Heart right ventricle (tissue), 16 donors: ENCODE measurements at regions not wholly inside any gene's neighbourhood (a gene's known extent, or its start where the extent isn't known, plus 50 kb on each side); places are given as distances from the start of the nearest gene placed in this dataset.

Source experiments
- ATAC-seq, 8 donors: fragments of 200-7000 bp; cut with Tn5 transposase; one replicate each; pipeline ENCODE4 v1.9.1; 2020; ENCODE audit warnings: mild to moderate bottlenecking in 8 of 8, moderate library complexity in 8 of 8, moderate number of reproducible peaks in 1 of 8
- DNase-seq, 2 donors: peaks; one replicate each; pipeline ENCODE4 v3.0.0-alpha.2; 2020
- H3K27ac ChIP-seq, 10 donors: fragments of 200-600 bp; sonication (generic) in 2 of 10; one replicate each; pipeline versions ENCODE4 v1.5.0 to v1.8.0; 2020 to 2022; ENCODE audit warnings: mild to moderate bottlenecking in 3 of 10
- H3K27me3 ChIP-seq, 7 donors: fragments of 200-600 bp; one replicate each; pipeline ENCODE4 v1.8.0; 2021 to 2022; ENCODE audit warnings: mild to moderate bottlenecking in 2 of 7
- H3K36me3 ChIP-seq, 9 donors: fragments of 200-600 bp; sonication (generic) in 1 of 9; one replicate each; pipeline versions ENCODE4 v1.5.0 to v1.8.0; 2020 to 2022; ENCODE audit warnings: mild to moderate bottlenecking in 2 of 9
- H3K4me1 ChIP-seq, 9 donors: fragments of 200-600 bp; sonication (generic) in 1 of 9; one replicate each; pipeline versions ENCODE4 v1.5.0 to v1.8.0; 2020 to 2022; ENCODE audit warnings: mild to moderate bottlenecking in 4 of 9
- H3K4me3 ChIP-seq, 10 donors: fragments of 200-600 bp; sonication (generic) in 2 of 10; one replicate each; pipeline versions ENCODE4 v1.5.0 to v1.8.0; 2020 to 2022; ENCODE audit warnings: mild to moderate bottlenecking in 7 of 10, moderate library complexity in 2 of 10
- H3K9me3 ChIP-seq, 11 donors: fragments of 200-600 bp in 10 of 11; sonication (generic) in 2 of 11; one replicate each; pipeline versions ENCODE4 v1.5.0 to v1.8.0; 2013 to 2022; ENCODE audit warnings: mild to moderate bottlenecking in 2 of 11, control low read depth in 1 of 11, moderate library complexity in 1 of 11
- WGBS, 2 donors: extraction: QIAGEN DNeasy Blood & Tissue Kit; methylation state at CpG; one replicate each; pipeline ENCODE4 v1.1.7; 2013; ENCODE audit warnings: inconsistent platforms in 1 of 2; 5-methylcytosine and 5-hydroxymethylcytosine counted together
- intact Hi-C, 10 donors: fragments of 100-400 bp; cut with DNase I; formaldehyde crosslinking; loops; one replicate each; pipeline versions ENCODE4 v1.11.1 to v1.14.2; 2022
- TF ChIP-seq, protein P1 (sequence below), 9 donors: fragments of 200-600 bp; sonication (generic) in 2 of 9; IDR thresholded peaks; one replicate each; pipeline versions ENCODE4 v1.5.0 to v1.8.0; 2021 to 2022; ENCODE audit warnings: antibody characterized with exemption in 9 of 9, mild to moderate bottlenecking in 5 of 9, moderate library complexity in 1 of 9
- donor health status: Arrhythmogenic right ventricular cardiomyopathy.
- donor health status: ischemic (EF 13 %, LVEDD 7.1; RV severe dilation, severe dysfunction).
- donor health status: healthy with polysubstance abuse.
- donor health status: DM: no; HTN: yes; CAD: no.
- donor health status: DM: no; HTN: no; CAD: no.
- donor health status: ischemic (EF 25% LVEDD 6.9; RV normal size, moderate dysfunction).
- donor health status: ischemic (EF 25% LVEDD 5.7; RV mildly dilated, moderate dysfunction).
- donor health status: healthy.
- donor health status: DM: yes; HTN: yes; CAD: no.
- donor health status: Ischemic cardiomyopathy.
- donor health status: ischemic (EF 35%, LVEDD 5.7; RV mildly dilated, moderate dysfunction).
- donor health status: nonischemic (EF 11% LVEDD 7.7; RV severe dilation, severe dysfunction).
- donor health status: DM: yes; HTN: yes; CAD: no.
- donor health status: PGD.
- donor health status: ischemic (EF 29% LVEDD 5.4; RV normal size, mild dysfunction).
- donor health status: nonischemic (EF 23%, LVEDD 6.1; RV moderate dilation, normal function).

GRCh38 chr14:51481643-51482042, 170.1 kb upstream of the FRMD6 start:
- TF ChIP-seq, protein P1, sequence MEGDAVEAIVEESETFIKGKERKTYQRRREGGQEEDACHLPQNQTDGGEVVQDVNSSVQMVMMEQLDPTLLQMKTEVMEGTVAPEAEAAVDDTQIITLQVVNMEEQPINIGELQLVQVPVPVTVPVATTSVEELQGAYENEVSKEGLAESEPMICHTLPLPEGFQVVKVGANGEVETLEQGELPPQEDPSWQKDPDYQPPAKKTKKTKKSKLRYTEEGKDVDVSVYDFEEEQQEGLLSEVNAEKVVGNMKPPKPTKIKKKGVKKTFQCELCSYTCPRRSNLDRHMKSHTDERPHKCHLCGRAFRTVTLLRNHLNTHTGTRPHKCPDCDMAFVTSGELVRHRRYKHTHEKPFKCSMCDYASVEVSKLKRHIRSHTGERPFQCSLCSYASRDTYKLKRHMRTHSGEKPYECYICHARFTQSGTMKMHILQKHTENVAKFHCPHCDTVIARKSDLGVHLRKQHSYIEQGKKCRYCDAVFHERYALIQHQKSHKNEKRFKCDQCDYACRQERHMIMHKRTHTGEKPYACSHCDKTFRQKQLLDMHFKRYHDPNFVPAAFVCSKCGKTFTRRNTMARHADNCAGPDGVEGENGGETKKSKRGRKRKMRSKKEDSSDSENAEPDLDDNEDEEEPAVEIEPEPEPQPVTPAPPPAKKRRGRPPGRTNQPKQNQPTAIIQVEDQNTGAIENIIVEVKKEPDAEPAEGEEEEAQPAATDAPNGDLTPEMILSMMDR (IDR thresholded peaks at IDR 0.05) = no peak
- DNase-seq (no peak), ATAC-seq (no peak)
- Histone ChIP-seq H3K4me3 (no peak overlapping the region), H3K9me3 (no peaks in the 10 kb centered on the region), H3K36me3 (no peaks in the 10 kb centered on the region), H3K27ac (no peak overlapping the region), H3K27me3 (no peaks in the 10 kb centered on the region), H3K4me1 (peaks cover 0 to 8% (median 0%) of the 10 kb centered on the region in 9 donors)
- WGBS, 2 donors = 76 to 88% methylated on average over 4 of the region's 4 CpGs
- intact Hi-C loops = no loop called here

DNA sequence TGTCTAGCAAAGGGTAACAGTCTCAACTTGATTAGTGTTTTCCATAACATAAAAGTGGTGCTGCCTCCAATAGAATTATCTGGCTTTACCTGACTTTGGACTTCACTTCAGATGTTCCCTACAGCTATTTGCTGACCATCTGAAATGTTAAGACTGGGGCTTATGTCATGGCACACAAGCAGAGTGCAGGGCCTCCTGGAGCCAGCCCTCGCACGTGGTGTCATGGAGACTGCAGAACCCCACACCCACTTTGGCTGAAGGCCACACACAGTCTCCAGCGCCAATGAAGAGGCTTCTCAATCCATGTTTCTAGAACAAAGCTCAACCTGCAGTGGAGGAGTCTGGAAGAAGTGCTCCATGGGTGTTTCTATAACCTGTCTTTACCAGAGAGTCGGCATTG, 169.6 kb upstream of the FRMD6 start:
- no peaks in the 10 kb centered on the region for H3K9me3 ChIP-seq
- no peak for DNase-seq
- no peaks in the 10 kb centered on the region for H3K36me3 ChIP-seq
- TF ChIP-seq, protein P1 (IDR thresholded peaks at IDR 0.05) = no peak
- 85% methylated on average over 4 of the region's 4 CpGs for WGBS, 2 donors
- intact Hi-C loops = no loop called here
- H3K27me3 ChIP-seq = no peaks in the 10 kb centered on the region
- no peak overlapping the region for H3K27ac ChIP-seq
- H3K4me1 ChIP-seq = peaks cover 0 to 8% (median 0%) of the 10 kb centered on the region in 9 donors
- H3K4me3 ChIP-seq = no peak overlapping the region
- ATAC-seq = no peak

GRCh38 chr14:51484485-51484884, 167.2 kb upstream of the FRMD6 start:
- WGBS, 2 donors = 90 to 92% methylated on average over 2 of the region's 2 CpGs

GRCh38 chr14:51485733-51486132, 166.0 kb upstream of the FRMD6 start:
- 89 to 92% methylated on average over 8 to 9 of the region's 9 CpGs for WGBS, 2 donors
- TF ChIP-seq, protein P1 (IDR thresholded peaks at IDR 0.05) = no peak
- no peak overlapping the region for H3K27ac ChIP-seq
- H3K27me3 ChIP-seq = no peaks in the 10 kb centered on the region
- intact Hi-C loops = no loop called here
- no peak overlapping the region for H3K4me3 ChIP-seq
- no peaks in the 10 kb centered on the region for H3K4me1 ChIP-seq
- H3K36me3 ChIP-seq = no peaks in the 10 kb centered on the region
- no peaks in the 10 kb centered on the region for H3K9me3 ChIP-seq
- DNase-seq (no peak), ATAC-seq (no peak)

More at GRCh38 chr14:51484485-51484884, 167.2 kb upstream of the FRMD6 start:
- intact Hi-C loops = no loop called here
- H3K9me3 ChIP-seq = no peaks in the 10 kb centered on the region
- no peak for ATAC-seq
- H3K4me1 ChIP-seq = peaks cover 0 to 5% (median 0%) of the 10 kb centered on the region in 9 donors
- DNase-seq = no peak
- H3K4me3 ChIP-seq = no peak overlapping the region
- H3K27me3 ChIP-seq = no peaks in the 10 kb centered on the region
- no peak overlapping the region for H3K27ac ChIP-seq
- TF ChIP-seq, protein P1 (IDR thresholded peaks at IDR 0.05) = no peak
- no peaks in the 10 kb centered on the region for H3K36me3 ChIP-seq
